GM06990 (cell line): ENCODE measurements at regions not wholly inside any gene's neighbourhood (a gene's known extent, or its start where the extent isn't known, plus 50 kb on each side); places are given as distances from the start of the nearest gene placed in this dataset.

ENCODE experiments used
- DNase-seq: peaks from one replicate; pipeline ENCODE4 v3.0.0-alpha.2; 2011; ENCODE audit not compliant: insufficient read length; ENCODE audit errors: extremely low read depth
- H3K27me3 ChIP-seq: replicated peaks from 2 replicates; pipeline ENCODE4 v1.6.0; 2011; ENCODE audit warnings: low read length; ENCODE audit not compliant: control insufficient read depth, insufficient read depth
- H3K36me3 ChIP-seq: 2 replicates; pipeline ENCODE4 v1.5.1; 2011; ENCODE audit warnings: low read length; ENCODE audit not compliant: control insufficient read depth, insufficient read depth
- H3K4me3 ChIP-seq: replicated peaks from 2 replicates; pipeline ENCODE4 v1.5.1; 2011; ENCODE audit warnings: low read depth, mild to moderate bottlenecking, control low read depth, low read length
- TF ChIP-seq, protein P1 (sequence below): IDR thresholded peaks from 2 replicates; pipeline ENCODE4 v1.5.1; 2011; ENCODE audit warnings: low read length, control low read depth, mild to moderate bottlenecking, inconsistent platforms; ENCODE audit not compliant: insufficient read depth, poor library complexity, severe bottlenecking

DNA sequence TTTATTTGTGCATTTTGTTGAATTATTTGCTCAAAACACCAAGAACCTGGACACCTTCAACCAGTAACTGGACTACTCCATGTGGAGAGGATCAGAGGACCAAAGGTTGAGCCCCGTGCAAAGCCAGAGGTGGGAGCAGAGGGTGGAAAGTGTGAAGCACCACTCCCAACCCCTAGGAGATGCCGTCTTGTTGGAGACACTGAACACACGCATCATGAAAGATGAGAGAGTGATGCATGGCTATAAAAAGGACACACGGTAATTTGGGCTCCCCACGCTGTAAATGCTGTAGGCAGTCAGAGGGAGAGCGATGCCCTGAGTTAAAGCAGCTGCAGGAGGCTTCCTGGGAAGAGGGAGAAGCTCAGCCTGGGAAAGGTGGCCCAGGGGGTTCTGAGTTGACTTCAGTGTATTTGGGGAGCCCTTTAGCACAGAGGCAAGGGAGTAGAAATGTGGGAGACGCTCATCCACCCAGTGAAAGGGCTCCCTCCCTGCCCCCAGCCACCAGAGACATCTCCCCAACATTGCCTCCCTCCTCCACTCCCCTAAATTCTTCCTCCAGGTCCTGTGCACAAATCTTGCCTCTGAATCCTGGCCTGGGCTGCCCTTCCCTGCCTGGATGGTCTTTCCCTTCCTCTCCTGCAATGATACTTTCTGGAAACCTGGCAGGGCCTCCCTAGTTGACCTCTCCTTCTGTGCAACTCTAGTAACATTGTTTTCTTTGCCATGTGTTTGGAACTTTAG lies 55.8 kb upstream of the IYD start:
- Histone ChIP-seq H3K36me3 (no peaks in the 10 kb centered on the region), H3K27me3 (no peaks in the 10 kb centered on the region), H3K4me3 (no peak overlapping the region)
- no peak for DNase-seq
- TF ChIP-seq, protein P1, sequence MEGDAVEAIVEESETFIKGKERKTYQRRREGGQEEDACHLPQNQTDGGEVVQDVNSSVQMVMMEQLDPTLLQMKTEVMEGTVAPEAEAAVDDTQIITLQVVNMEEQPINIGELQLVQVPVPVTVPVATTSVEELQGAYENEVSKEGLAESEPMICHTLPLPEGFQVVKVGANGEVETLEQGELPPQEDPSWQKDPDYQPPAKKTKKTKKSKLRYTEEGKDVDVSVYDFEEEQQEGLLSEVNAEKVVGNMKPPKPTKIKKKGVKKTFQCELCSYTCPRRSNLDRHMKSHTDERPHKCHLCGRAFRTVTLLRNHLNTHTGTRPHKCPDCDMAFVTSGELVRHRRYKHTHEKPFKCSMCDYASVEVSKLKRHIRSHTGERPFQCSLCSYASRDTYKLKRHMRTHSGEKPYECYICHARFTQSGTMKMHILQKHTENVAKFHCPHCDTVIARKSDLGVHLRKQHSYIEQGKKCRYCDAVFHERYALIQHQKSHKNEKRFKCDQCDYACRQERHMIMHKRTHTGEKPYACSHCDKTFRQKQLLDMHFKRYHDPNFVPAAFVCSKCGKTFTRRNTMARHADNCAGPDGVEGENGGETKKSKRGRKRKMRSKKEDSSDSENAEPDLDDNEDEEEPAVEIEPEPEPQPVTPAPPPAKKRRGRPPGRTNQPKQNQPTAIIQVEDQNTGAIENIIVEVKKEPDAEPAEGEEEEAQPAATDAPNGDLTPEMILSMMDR: no peak

DNA sequence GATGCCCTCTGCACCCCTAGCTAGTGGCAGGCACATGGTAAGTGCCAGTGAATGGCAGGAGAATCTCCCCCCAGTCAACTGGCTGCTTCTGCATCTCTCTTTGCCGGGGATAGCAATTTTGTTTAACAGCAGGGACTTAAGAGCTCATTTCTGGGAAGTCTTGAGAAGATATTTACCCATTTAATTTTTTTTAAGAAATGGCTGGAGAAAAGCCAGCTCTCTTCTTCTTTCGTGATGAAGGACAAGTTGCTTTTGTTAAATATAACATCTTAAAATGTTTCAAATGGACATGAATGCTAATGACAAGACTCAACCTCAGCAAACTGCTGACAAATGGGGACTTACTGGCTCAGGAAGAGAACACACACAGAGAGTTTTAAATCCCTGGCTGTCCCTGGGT lies 55.0 kb upstream of the IYD start:
- TF ChIP-seq, protein P1: no peak
- Histone ChIP-seq H3K4me3 (no peak overlapping the region), H3K36me3 (no peaks in the 10 kb centered on the region), H3K27me3 (no peaks in the 10 kb centered on the region)
- DNase-seq: no peak

DNA sequence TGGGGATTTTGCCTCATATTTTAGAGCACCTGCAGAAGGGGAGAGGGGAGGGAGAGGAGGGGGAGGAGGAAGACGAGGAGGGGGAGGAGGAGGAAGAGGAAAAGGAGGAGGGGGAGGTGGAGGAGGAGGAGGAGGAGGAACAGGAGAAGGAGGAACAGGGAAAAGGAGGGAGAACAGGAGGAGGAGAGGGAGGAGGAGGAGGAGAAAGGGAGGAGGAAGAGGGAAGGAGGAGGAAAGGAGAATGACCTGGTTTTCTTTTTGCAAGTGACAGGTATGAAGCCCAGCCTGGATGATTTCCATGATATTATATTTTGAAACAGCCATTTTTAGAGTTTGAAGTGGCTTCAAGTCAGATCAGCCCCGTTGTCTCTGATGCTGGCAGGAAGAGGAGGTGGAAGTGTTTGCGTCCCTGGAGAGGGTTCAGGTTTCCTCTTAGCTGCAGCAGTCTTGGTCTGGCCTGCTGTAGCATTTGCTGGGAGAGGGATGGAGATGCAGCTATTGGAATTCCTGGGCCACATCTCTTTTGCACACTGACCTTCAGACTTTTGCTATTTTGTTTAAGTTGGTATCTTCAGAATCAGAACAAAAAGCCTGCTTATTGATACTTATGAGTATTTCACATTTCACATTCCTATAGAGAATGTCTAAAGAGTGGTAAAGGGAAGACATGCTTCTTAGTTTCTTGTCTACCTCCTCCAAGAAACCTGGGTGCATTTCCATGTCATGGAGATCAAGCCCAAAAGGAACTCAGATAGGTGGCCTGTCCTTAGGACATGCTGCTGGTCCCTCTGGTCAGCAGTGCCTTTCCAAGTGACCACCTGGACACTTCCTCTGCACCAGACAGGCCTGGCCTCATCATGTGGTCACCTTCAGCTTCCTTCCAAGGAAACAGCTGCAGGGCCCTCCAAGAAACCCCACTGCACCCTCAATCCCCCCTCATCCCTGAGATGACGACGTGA lies 54.3 kb upstream of the IYD start:
- DNase-seq: no peak
- no peaks in the 10 kb centered on the region for H3K36me3 ChIP-seq
- H3K27me3 ChIP-seq: no peaks in the 10 kb centered on the region
- TF ChIP-seq, protein P1: no peak
- no peak overlapping the region for H3K4me3 ChIP-seq

DNA sequence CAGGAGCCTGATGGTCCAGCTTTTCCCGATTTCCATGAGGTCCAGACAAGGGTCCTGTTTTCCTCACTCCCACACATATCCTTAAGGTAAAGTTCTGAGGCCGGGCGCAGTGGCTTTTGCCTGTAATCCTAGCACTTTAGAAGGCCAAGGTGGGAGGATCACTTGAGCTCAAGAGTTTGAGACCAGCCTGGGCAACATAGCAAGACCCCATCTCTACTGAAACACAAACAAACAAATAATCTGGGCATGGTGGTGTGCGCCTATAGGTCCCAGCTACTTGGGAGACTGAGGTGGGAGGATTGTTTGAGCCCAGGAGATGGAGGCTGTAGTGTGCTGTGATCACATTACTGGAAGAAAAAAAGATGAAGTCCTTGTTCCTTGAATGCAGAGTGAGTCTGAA lies 53.2 kb upstream of the IYD start:
- H3K4me3 ChIP-seq: no peak overlapping the region
- no peaks in the 10 kb centered on the region for H3K36me3 ChIP-seq
- DNase-seq: no peak
- no peaks in the 10 kb centered on the region for H3K27me3 ChIP-seq
- TF ChIP-seq, protein P1: no peak

DNA sequence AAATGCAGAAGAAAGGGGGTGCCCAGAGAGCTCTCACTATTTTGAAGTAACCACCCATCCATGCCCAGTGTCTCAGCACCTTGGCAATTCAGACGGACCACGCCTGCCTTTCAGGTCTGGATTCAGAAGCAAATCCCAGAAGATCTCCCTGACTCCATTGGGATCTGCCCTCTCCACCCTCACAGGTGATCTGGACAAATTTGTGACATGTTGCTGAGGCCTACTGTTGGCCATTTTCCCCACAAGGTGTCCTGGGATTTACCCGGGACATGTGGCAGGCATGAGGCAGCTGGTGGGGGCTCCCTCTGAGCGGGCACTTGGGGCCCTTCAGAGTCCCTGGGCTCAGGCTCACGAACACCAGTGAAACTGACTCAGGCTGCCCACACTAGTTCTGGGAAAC lies 51.9 kb upstream of the IYD start:
- no peak overlapping the region for H3K4me3 ChIP-seq
- no peaks in the 10 kb centered on the region for H3K27me3 ChIP-seq
- TF ChIP-seq, protein P1: no peak
- DNase-seq: no peak
- H3K36me3 ChIP-seq: no peaks in the 10 kb centered on the region
